Mammary epithelial cell (primary cell): ENCODE measurements at regions not wholly inside any gene's neighbourhood (a gene's known extent, or its start where the extent isn't known, plus 50 kb on each side); places are given as distances from the start of the nearest gene placed in this dataset.

Experiments used
- EZH2 ChIP-seq: IDR thresholded peaks from 2 replicates; pipeline ENCODE4 v1.6.1; 2012; ENCODE audit warnings: low read length, inconsistent platforms, borderline replicate concordance
- TF ChIP-seq, protein P1 (sequence below), 2 donors: IDR thresholded peaks in 1 of 2; conservative IDR thresholded peaks in 1 of 2; 2 replicates each; pipeline ENCODE4 v1.5.1; 2011 to 2012; ENCODE audit warnings: inconsistent platforms in 2 of 2, low read length in 2 of 2, mild to moderate bottlenecking in 2 of 2, control low read depth in 1 of 2, low read depth in 1 of 2; ENCODE audit not compliant: insufficient read depth in 1 of 2; ENCODE audit errors: extremely low read depth in 1 of 2

- TF ChIP-seq, protein P1, sequence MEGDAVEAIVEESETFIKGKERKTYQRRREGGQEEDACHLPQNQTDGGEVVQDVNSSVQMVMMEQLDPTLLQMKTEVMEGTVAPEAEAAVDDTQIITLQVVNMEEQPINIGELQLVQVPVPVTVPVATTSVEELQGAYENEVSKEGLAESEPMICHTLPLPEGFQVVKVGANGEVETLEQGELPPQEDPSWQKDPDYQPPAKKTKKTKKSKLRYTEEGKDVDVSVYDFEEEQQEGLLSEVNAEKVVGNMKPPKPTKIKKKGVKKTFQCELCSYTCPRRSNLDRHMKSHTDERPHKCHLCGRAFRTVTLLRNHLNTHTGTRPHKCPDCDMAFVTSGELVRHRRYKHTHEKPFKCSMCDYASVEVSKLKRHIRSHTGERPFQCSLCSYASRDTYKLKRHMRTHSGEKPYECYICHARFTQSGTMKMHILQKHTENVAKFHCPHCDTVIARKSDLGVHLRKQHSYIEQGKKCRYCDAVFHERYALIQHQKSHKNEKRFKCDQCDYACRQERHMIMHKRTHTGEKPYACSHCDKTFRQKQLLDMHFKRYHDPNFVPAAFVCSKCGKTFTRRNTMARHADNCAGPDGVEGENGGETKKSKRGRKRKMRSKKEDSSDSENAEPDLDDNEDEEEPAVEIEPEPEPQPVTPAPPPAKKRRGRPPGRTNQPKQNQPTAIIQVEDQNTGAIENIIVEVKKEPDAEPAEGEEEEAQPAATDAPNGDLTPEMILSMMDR (conservative IDR thresholded peaks at IDR 0.05 in 1 of 2, IDR thresholded peaks at IDR 0.05 in 1 of 2; ENCODE audit: extremely low read depth in 1 of 2, insufficient read depth in 1 of 2, low read depth in 1 of 2, low read length in 2 of 2) = no peak
- TF ChIP-seq EZH2 = no peak
These were observed 862.2 kb upstream of the LRATD1 start for GRCh38 chr2:13770279-13770678.
